NCI-H748 (cell line): ENCODE measurements at regions not wholly inside any gene's neighbourhood (a gene's known extent, or its start where the extent isn't known, plus 50 kb on each side); places are given as distances from the start of the nearest gene placed in this dataset.
"Not testable (repeated sequence)": the region's sequence is repeated elsewhere in the genome, so short reads cannot be mapped to it uniquely, and the experiment has no call there.

Experiments
- DNase-seq: peaks from one replicate; lab custom pipeline; 2025; ENCODE audit not compliant: unreplicated experiment; lab: John Stamatoyannopoulos, UW

DNA sequence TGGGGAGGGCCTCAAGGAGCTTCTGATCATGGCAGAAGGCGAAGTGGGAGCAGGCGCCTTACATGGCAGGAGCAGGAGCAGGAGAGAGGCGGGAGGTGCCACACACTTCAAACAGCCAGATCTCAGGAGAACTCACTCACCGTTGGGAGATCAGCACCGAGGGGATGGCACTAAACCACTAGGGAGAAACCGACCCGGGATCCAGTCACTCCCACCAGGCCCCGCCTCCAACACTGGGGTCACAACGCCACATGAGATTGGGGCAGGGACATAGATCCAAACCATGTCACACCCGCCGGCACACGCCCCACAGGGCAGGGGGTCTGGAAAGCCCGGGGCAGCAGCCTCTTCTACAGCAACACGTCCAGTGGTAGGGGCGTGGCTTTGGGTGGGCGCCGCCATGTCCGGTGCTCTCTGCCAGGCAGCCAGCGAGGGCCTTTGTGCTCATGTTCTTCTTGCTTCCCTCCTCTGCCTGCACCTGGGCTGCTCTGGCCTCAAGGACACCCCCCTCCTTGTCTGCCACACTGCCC lies 233.8 kb upstream of the SHH start:
- no peak for DNase-seq

DNA sequence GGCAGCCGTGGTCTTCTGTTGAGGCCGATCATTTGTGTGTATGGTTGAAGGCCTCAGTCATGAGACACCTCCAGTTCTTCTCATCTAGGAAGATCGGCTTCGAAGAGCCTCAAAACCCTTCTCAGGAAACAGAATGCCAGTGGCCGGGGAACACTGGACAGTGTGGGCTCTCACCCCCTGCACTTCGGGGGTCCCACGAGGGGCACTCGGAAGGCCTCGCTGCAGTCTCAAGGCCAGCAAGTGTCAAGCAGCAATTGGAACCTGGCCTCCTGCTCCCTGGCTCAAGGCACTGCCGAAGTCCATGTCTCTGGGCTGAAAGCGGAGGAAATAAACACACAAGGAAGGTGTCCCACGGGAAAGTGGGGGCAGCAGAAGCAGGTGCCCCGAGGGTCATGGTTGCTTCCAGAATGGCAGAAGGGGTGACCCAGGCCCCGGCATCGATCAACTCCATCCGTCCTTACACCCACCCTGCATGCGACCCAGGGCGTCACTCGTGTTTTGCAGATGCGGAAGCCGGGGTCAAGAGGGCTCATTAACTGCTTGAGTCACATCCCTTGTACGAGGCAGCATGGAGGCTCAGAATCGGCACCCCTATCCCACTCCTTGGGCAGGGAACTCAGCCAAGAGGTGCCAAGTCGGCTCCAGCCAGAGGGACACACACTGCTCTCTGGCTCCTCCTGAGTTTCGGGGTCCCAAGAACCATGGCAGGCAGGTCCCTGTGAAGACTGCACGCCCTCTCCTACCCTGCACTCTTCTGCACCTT lies 231.3 kb upstream of the SHH start:
- no peak for DNase-seq

DNA sequence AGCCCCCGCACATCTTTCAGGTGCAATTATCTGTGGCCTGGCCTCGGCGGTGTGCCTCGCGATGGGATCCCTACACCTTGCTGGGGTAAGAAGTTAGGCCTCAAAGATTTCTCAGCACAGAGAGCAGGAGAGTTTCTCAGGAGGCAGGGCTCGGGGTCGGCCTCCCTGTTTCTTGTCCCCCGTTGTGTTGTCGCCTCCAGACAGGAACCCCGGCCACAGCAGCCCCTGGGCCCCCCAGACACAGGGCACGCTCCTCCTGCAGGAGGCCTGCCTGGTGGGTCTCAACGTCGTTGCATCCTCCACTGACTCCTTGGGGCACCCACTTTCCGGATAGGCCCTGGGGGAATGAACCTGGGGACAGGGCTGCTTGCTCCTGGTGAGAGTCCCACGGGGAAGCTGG lies 229.1 kb upstream of the SHH start:
- no peak for DNase-seq

DNA sequence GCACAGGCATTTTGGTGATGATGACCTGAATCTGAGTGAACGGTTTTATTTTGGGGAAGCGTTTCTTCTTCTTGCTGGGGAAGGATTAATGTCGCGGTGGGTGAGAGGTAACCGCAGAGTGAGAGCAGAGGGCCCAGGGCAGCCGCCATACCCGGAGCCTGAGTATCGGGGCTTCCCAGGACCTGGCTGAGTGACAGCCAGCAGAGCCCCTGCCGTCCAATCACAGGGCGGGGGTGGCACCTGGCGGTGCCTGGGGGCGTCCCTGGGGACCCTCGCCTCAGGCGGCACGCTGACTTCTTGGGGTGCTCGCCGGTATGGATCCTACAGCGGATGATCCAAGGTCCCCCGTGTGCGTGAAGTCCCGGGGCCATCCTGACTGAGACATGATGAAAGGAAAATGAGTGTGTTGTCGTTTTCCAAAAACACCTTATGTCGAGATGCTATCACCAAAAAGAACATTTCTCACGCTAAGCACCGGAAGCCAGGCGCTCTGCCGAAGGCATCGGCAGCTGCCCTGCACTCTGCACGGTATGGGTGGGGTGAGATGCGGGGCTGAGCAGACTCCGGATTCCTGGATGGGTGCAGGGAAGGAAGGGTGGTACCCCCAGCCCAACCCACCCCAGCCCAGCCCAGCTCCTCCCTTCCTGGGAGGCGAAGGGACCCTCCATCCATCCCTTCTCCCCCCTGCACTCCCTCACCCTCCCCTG lies 227.9 kb upstream of the SHH start:
- DNase-seq = no peak

DNA sequence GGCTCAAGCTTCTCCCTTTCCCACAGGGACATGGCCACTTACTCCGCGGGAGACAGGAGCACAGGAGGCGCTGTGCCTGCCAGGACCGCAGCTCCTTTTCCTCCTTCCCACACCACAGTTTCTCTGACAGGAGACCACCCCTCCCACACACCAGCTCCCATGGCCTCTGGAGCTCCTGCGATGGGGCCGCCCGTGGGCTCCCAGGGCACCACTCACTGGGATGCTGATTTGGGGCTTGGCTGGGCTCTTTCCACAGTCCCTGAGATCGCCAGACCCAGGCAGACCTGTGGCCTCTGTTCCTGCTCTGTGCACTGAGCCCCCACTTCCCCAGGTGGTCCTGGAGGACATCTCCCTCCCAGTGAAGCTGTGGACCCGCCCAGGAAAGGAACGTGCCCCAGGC lies 226.9 kb upstream of the SHH start:
- DNase-seq = no peak

DNA sequence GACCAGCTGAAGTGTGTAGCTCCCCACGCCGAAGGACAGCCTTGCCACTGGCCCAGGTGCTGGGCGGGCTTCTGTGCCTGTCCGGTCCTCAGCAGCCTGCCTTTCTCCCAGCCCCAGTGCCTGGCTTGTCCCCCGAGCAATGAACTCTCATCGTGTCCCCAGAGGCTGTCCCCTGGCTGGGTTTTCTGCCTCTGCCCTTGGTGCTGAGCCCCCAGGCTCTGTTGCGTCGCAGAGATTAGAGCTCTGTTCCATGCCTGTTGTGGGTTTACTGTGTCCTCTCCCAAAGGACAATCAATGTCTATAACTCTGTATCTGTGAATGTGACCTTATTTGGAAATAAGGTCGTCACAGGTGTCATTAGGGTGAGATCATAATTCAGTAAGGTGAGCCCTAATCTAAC lies 226.1 kb upstream of the SHH start:
- no peak for DNase-seq

DNA sequence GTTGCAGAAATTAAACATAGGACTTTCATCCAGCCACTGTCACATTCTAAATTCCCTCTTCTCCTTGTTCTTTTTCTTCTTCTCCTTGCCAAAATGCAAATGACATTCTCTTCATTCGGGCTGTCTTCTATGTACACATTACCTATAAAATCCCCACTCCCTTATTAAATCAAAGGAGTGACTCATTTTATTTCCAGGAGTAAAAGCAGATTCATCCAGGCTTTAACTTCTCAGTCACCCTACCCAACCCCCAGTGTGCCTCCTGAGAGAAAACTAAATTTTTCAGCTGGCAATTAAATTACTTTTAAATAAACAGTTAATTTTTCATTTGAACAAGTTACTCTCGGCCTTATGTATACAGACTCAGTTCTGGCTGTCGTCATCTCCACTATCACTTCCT lies 223.9 kb upstream of the SHH start:
- DNase-seq = no peak

DNA sequence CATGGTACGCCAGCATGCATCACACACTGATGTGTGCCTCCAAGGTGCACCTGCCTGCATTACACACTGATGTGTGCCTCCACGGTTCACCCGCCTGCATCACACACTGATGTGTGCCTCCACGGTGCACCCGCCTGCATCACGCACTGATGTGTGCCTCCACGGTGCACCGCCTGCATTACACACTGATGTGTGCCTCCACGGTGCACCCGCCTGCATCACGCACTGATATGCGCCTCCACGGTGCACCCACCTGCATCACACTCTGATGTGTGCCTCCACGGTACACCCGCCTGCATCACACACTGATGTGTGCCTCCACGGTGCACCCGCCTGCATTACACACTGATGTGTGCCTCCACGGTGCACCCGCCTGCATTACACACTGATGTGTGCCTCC lies 223.1 kb upstream of the SHH start:
- not testable (repeated sequence) for DNase-seq

DNA sequence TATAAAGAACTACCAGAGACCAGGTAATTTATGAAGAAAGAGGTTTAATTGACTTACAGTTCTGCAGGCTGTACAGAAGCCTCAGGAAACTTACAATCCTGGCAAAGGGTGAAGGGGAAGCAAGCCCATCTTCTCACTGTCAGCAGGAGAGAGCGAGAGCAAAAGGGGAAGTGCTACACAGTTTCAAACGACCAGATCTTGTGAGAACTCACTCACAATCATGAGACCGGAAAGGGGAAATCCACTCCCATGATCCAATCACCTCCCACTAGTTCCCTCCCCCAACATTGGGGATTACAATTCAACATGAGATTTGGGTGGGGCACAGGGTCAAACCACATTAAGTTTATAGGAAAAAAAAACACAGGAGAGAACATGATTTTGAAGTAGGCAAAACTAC lies 222.1 kb upstream of the SHH start:
- DNase-seq = no peak

DNA sequence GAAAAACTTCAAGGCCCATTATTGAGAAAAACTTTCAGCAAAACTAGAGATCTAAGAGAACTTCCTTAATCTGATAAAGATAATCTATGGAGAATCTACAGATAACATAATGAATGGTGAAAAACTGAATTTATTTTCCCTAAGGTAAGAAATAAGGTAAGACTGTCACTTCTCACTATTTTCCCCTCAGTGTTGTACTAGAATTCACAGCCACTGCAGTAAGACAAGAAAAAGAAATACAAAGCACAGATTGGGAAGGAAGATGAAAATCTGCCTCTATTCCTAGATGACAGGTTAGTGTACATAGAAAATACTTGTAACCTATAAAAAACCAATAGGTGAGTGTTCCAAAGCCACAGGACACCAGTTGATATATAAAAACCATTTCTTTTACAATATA lies 220.7 kb upstream of the SHH start:
- DNase-seq = no peak

DNA sequence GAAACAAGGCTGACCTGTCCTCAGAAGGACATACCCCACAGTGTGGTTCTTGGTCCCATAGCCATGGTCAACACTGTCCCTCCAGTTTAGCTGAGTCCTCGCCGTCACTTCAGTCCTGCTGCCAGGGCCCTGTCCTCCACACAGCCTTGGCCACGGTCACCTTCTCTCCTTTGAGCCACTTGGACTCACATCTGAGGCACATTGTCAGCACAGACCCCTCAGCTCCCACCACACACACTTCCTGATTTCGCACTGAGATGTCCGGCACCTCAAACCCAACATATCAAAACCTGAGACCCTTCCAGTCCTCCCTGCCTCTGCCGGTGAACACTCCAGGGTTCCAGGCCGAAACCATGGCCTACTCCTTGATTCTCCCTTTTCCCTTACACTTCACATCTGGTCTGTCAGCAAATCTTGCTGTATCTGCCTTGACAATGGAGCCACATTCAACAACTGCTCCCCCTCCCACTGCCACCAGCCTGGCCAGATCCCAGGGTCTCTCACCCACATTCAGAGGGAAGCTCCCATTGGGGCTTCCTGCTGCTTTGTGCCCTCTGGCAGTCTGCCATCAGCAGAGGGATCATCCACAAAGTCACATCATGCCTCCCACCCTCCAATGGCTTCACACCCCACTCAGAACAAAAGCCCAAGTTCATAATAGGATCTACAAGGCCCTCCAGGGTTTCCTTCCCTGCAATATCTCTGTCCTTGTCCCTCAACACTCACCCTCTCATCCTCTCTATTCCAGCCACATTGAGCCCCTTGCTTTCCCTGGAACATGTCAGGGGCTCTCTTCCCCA lies 219.6 kb upstream of the SHH start:
- no peak for DNase-seq

DNA sequence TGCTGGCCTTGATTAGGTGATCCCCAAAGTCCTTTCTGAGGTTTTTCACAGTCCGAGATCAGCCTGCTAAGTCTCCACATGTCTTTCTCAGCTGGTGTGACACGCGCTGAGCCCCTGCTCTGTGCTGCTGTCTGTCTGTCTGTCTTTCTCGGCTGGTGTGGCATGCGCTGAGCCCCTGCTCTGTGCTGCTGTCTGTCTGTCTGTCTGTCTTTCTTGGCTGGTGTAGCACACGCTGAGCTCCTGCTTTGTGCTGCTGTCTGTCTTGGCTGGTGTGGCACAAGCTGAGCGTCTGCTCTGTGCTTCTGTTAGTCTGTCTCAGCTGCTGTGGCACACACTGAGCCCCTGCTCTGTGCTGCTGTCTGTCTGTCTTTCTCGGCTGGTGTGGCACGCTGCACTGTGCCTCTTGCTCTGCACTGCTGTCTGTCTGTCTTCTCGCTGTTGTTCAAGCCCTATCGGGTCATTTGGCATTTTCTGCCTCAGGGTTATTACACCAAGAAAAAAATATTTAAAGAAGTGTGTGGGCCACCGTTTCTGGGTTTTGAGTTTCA lies 217.3 kb upstream of the SHH start:
- no peak for DNase-seq

DNA sequence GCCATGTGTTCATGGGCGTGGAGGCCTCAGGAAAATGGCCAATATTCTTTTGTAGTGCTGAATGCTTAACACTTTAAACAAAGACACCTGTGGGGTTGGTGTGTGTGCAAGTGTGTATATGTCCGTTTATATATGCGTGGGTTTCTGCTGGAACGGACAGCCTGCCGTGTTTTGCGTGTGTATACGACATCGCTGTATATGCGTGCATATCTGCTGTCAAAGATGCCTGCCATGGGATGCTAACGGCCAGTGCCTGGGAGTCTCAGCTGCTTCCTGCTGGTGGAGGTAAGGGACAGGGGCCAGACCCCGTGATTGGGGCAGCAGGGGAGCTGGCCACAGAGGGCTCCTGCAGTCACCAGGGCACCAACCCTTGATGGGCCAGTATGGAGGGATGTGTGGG lies 216.3 kb upstream of the SHH start:
- DNase-seq = peak; percentile 52

DNA sequence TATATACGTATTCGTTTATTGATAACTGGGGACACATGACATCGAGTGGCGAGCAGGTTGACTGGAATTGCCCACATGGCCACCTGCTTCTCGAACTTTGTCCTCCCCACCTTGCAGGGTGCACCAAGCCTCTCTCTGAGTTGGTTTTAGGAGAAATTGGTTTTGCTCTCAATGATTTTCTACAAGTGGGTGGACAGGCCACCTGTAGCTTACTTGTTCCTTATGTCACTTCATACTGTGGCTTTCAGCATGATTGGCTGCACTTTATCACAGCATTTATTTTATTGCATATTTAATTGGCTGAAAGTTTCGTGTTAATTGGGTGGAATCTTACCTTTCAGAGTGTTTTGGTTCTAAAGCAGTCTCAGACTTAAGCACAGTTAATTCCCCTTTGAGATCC lies 215.6 kb upstream of the SHH start:
- no peak for DNase-seq

DNA sequence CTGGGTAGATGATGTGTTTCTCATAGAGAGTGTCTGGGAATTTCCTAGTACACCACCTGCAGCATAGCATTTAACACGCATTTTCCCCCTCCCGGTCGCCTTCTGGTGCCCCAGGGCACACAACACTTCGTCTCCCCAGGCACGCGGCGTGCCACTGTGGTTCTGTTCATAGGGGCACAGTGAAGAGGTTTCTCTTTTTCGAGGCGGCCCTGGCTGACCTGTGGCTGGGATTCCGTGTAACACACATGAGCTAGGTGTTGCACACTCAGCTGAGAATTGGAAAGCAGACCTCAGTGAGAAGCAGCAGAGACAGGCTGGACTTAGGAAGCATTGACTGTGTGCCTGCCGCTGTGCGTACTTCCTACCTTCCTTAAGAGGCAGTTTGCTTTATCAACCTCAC lies 214.3 kb upstream of the SHH start:
- DNase-seq = no peak

DNA sequence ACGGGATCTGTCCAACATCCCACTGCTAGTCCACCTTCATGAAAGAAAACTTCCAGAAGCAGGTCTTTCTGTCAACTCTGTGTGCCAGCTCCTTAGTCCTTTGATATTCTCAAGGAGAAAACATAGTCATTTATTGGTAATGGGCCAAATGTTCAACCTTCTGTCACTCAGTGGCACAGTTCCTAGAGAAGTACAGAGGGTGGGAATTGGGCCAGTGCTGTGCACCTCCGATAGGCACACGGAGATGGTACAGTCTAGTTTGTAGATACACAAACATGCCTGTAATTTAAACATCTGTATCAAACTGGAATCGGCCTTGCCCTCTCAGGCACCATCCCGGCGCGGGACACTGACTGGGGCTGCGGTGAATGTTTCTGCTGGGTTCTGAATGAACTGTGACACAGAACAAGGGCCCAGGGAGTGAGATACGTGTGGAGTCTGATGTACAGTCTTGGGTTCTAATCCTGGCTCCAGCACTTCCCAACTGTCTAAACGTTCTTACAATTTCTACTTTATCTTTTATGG lies 213.9 kb upstream of the SHH start:
- DNase-seq = no peak

DNA sequence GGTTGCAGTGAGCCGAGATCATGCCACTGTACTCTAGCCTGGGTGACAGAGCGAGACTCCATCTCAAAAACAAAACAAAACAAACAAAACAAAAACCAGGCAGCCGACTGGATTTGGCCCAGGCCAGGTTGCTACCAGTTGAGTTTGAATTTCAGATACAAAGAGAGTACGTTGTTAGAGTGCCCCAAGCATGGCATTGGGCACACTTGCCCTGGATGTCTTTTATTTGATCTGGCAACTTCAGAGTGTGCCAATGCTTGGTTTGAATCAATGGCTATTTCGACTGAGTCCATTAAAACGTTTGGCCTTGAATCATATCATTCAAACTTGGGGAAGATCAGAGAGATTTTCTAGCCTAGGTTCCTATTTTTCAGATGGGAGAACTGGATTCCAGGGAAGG lies 213.4 kb upstream of the SHH start:
- no peak for DNase-seq

DNA sequence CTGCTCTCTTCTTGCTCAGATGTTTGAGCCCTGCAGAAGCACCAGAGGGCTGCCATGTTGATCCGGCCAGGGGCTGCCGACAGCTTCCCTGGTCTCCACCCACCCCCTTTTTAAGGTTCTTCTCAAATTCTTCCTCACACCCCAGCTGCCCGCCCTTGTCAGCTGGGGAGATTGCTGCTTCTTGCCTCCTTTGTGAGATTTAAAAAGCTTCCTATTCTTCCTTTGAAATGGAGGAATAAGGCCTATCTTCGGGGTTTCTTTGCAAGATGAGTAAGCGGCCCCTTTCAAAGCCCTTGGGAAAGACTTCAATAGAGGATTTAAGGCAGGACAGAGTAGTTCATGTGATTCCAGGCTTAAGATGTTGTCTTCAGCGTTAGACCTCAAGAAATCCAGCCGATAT lies 211.9 kb upstream of the SHH start:
- no peak for DNase-seq

DNA sequence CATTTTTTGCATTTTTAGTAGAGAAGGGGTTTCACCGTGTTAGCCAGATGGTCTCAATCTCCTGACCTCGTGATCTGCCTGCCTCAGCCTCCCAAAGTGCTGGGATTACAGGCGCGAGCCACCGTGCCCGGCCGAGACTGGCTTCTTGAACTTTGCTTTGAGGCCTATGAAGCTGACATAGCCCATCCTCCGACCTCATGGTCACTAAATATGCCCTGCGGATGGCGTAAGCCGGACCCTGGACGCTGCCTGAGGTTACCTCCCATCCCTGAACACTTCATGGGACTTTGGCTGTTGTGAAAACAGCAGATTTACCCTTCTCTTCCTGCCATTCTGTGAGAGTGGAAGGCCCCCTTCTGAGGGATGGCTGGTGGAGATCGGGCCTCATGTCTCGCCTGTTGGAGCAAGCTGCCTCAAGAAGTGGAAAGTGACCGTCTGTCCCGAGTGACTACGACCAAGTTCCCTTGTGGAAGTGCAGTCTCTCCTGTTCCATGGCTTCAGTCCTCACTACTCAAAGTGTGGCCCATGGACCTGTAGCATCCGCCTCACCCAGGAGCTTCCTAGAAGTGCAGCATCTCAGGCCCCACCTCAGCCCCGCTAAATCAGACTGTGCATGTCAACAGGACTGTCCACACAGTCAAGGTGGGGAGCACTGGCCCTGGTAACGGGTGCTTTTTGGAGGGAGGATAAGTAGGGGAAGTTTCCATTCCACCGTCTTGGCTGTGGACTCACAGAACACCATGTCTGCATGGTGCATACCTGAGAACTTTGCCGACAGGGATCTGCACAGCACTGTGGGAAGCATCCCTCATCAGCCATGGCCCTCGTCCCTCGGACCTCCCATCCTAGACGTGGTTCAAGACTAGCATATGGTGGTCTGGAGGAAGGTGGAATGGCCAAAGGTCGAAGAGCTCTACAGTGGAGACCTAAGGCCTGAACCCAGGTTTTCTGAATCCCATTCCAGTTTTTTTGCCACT lies 210.5 kb upstream of the SHH start:
- DNase-seq = no peak

DNA sequence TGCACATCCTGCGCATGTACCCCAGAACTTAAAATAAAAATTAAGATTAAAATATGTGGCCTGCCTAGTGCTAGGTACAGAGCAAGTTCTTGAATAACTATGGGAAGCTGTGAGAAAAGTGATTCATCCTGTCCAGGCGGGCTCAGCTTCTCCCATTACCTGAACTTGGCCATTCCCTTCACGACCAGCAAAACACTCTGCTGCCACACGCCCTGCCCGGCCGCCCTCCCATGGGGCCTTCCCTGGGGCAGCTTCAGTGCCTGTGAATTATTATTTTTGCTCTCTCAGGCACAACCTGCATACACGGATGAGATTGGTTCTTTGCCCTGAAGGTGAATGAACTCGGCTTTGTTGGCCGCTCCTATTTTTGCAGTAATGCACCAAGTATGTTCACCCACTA lies 209.2 kb upstream of the SHH start:
- no peak for DNase-seq
